Fibroblast of lung (primary cell): ENCODE measurements at regions not wholly inside any gene's neighbourhood (a gene's known extent, or its start where the extent isn't known, plus 50 kb on each side); places are given as distances from the start of the nearest gene placed in this dataset.

Source experiments
- EZH2 ChIP-seq: IDR thresholded peaks from 2 replicates; pipeline ENCODE4 v1.5.1; 2012; ENCODE audit warnings: low read length, control low read depth, mild to moderate bottlenecking; ENCODE audit errors: missing control alignments
- TF ChIP-seq, protein P1 (sequence below), 2 donors: IDR thresholded peaks in 1 of 2; conservative IDR thresholded peaks in 1 of 2; 1 replicate in 1 of 2; 2 replicates in 1 of 2; pipeline ENCODE4 v1.5.1; 2011 to 2012; ENCODE audit warnings: low read length in 2 of 2, control low read depth in 1 of 2, inconsistent platforms in 1 of 2, low read depth in 1 of 2, mild to moderate bottlenecking in 1 of 2

DNA sequence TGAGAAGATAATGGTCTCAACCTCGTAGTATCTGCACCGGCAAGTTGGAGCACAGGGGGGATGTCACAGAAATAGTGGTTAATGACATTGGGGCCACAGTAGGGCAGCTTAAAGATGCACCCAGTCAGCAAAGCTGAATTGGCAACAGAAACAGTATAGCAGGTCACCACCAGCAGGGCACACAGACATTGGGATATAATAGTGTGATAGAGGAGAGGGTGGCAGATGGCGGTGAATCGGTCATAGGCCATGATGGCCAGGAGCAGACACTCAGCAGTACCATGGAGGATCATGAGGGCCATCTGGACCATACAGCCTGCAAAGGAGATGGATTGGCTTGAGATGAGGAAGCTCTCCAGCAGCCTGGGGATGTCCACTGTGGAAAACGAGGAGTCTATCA lies 106.0 kb upstream of the OR9Q1 start:
- TF ChIP-seq, protein P1, sequence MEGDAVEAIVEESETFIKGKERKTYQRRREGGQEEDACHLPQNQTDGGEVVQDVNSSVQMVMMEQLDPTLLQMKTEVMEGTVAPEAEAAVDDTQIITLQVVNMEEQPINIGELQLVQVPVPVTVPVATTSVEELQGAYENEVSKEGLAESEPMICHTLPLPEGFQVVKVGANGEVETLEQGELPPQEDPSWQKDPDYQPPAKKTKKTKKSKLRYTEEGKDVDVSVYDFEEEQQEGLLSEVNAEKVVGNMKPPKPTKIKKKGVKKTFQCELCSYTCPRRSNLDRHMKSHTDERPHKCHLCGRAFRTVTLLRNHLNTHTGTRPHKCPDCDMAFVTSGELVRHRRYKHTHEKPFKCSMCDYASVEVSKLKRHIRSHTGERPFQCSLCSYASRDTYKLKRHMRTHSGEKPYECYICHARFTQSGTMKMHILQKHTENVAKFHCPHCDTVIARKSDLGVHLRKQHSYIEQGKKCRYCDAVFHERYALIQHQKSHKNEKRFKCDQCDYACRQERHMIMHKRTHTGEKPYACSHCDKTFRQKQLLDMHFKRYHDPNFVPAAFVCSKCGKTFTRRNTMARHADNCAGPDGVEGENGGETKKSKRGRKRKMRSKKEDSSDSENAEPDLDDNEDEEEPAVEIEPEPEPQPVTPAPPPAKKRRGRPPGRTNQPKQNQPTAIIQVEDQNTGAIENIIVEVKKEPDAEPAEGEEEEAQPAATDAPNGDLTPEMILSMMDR (conservative IDR thresholded peaks at IDR 0.05 in 1 of 2, IDR thresholded peaks at IDR 0.05 in 1 of 2; ENCODE audit: low read depth in 1 of 2, low read length in 2 of 2) = no peak
- TF ChIP-seq EZH2 = no peak
